ENCODE measurements at regions not wholly inside any gene's neighbourhood (a gene's known extent, or its start where the extent isn't known, plus 50 kb on each side); places are given as distances from the start of the nearest gene placed in this dataset.
A peak's percentile ranks its signal among the peaks of the same experiment; 100 is the strongest.

DNA sequence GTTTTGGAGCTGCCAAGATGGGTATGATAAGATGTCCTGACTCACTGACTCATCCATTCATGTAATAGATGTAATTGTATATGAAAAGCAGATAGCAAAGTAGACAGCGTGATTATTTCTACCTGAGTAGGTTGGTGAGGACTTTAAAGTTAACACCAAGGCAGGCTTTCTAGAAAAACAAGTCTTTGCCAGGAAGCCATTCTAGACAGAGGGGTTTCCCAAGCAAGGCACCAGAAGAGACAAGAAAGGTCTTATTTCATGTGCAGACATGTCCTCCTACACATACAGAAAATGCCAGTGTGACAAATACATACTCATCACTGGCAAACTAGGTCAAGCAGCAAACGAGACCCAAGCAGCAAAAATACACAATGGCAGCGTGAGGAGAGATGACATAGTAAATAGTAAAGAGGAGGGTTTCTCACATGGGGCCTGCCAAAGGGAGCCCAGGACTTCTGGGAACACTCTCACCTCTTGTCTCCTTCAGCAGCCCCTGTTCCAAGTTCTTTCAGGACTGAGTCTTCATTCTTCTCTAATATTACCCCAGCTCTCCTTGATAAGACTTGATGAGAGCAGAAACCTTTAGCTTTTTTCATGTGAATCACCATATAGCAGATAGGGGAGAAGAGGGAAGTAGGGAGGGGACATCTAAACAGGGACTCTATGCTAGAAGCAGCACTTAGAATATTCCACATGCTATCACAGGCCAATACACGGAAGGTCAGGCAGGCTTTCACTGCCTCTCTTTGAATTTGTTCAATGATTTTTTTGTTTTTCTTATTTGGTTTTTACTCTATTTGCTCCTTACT is 114.6 kb upstream of the ATP1B1 start:
- no peak for DNase-seq
- intact Hi-C loops (cut with DNase I): no loop called here
- no peak overlapping the region for H3K4me3 ChIP-seq
- no peaks in the 10 kb centered on the region for H3K27me3 ChIP-seq
- H3K4me1 ChIP-seq (ENCODE audit: insufficient read depth): no peaks in the 10 kb centered on the region
- no peaks in the 10 kb centered on the region for H3K36me3 ChIP-seq
- TF ChIP-seq POLR2A (IDR thresholded peaks at IDR 0.05) (no peak), EP300 (IDR thresholded peaks at IDR 0.05) (no peak)
- TF ChIP-seq, protein P1, sequence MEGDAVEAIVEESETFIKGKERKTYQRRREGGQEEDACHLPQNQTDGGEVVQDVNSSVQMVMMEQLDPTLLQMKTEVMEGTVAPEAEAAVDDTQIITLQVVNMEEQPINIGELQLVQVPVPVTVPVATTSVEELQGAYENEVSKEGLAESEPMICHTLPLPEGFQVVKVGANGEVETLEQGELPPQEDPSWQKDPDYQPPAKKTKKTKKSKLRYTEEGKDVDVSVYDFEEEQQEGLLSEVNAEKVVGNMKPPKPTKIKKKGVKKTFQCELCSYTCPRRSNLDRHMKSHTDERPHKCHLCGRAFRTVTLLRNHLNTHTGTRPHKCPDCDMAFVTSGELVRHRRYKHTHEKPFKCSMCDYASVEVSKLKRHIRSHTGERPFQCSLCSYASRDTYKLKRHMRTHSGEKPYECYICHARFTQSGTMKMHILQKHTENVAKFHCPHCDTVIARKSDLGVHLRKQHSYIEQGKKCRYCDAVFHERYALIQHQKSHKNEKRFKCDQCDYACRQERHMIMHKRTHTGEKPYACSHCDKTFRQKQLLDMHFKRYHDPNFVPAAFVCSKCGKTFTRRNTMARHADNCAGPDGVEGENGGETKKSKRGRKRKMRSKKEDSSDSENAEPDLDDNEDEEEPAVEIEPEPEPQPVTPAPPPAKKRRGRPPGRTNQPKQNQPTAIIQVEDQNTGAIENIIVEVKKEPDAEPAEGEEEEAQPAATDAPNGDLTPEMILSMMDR (IDR thresholded peaks at IDR 0.05): no peak
- H3K9me3 ChIP-seq: no peaks in the 10 kb centered on the region
- H3K27ac ChIP-seq: no peak overlapping the region
- 61 to 67% (median 63%) methylated on average over 4 of the region's 4 CpGs for WGBS, 3 donors

DNA sequence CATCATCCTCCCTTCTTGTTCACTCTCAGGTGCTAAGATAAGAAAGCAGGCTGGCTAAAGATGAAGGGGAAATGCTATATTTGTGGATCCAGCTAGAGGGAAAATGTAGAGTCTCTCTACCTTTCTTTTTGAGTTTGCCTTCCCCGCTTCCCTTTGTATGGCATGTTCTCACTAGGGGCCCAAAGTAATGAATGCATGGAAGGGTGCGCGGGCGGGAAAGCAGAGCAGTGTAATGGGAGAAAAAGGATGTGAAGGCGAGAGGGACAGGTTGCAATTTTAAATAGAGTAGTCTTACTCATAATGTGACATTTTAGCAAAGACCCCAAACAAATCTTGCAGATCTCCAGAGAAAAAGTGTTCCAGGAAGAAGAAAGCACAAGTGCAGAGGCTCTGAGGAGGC is 105.1 kb upstream of the ATP1B1 start:
- DNase-seq: no peak
- intact Hi-C loops (cut with DNase I): no loop called here
- no peaks in the 10 kb centered on the region for H3K36me3 ChIP-seq
- no peak for TF ChIP-seq POLR2A (IDR thresholded peaks at IDR 0.05)
- TF ChIP-seq, protein P1 (IDR thresholded peaks at IDR 0.05): no peak
- TF ChIP-seq EP300 (IDR thresholded peaks at IDR 0.05): no peak
- no peak overlapping the region for H3K4me3 ChIP-seq
- 95 to 98% (median 98%) methylated on average over 5 of the region's 5 CpGs for WGBS, 3 donors
- H3K4me1 ChIP-seq (ENCODE audit: insufficient read depth): no peaks in the 10 kb centered on the region
- no peaks in the 10 kb centered on the region for H3K9me3 ChIP-seq
- no peak overlapping the region for H3K27ac ChIP-seq
- H3K27me3 ChIP-seq: no peaks in the 10 kb centered on the region

DNA sequence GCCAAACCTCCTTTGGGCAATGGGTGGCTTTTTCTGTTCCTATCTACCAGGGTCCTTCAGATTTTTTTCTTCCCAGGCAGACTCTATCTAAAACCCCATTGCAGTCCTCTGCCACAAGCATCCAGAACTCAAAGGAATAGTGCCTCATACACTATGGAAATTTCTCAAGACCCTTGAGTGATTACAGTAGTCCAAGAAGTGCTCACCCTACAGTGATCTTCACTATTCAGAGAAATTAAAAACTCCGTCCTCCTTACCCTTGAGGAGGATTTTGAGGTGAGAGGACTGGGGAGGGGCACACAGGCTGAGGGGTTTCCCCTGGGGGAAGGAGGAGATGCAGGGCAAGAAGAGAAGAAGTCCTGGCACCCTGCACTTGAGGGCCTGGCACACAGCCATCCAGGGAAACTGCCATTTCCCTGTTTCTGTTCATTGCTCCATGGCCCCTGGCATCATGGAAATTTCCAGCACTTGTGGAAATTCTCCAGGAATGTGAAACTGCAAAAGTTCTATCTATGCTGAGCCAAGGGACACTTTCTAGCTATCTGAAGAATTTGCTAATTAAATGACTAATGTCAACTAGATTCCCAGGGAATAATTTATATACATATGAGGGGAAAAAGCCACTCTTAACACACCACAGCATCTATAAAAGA is 102.5 kb upstream of the ATP1B1 start:
- H3K27me3 ChIP-seq: no peaks in the 10 kb centered on the region
- H3K27ac ChIP-seq: no peak overlapping the region
- 91 to 94% (median 94%) methylated on average over 1 of the region's 1 CpG for WGBS, 3 donors
- no peaks in the 10 kb centered on the region for H3K36me3 ChIP-seq
- DNase-seq: peak in 1 of 5 donors; percentile 19
- intact Hi-C loops (cut with DNase I): no loop called here
- no peak overlapping the region for H3K4me3 ChIP-seq
- no peaks in the 10 kb centered on the region for H3K4me1 ChIP-seq (ENCODE audit: insufficient read depth)
- TF ChIP-seq, protein P1 (IDR thresholded peaks at IDR 0.05): no peak
- TF ChIP-seq EP300 (IDR thresholded peaks at IDR 0.05) (no peak), POLR2A (IDR thresholded peaks at IDR 0.05) (no peak)
- no peaks in the 10 kb centered on the region for H3K9me3 ChIP-seq

DNA sequence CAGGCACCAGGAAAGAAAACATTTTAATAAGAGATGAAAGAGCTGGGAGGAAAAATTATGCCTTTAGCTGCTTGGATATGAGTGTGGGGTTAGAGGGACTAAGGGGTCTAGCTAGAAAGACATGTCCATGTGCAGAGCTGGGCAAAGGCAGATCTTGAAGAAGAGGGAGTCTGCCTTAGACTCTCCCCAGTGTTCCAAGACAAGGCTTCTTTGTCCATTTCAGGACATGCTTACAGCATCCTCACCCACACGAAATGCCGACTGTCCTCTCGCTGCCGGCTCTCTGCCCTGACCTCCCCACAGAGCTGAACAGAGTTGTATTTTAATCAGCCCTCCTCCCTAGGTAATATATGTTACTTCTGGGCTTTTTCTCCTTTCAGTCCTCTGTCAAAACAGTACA is 100.7 kb upstream of the ATP1B1 start:
- Histone ChIP-seq H3K27ac (no peak overlapping the region), H3K36me3 (no peaks in the 10 kb centered on the region), H3K27me3 (no peaks in the 10 kb centered on the region), H3K4me3 (no peak overlapping the region), H3K9me3 (no peaks in the 10 kb centered on the region), H3K4me1 (ENCODE audit: insufficient read depth) (no peaks in the 10 kb centered on the region)
- TF ChIP-seq EP300 (IDR thresholded peaks at IDR 0.05): no peak
- no peak for TF ChIP-seq POLR2A (IDR thresholded peaks at IDR 0.05)
- TF ChIP-seq, protein P1 (IDR thresholded peaks at IDR 0.05): no peak
- no peak for DNase-seq
- 84 to 91% (median 88%) methylated on average over 4 of the region's 4 CpGs for WGBS, 3 donors
- intact Hi-C loops (cut with DNase I): no loop called here

Measured in ovary (tissue), 7 donors.